HG03469 (cell line): ENCODE measurements at regions not wholly inside any gene's neighbourhood (a gene's known extent, or its start where the extent isn't known, plus 50 kb on each side); places are given as distances from the start of the nearest gene placed in this dataset.

ENCODE experiments used
- ATAC-seq: cut with Tn5 transposase; IDR thresholded peaks from one replicate; pipeline ENCODE4 v1.9.1; 2021; ENCODE audit warnings: mild to moderate bottlenecking, moderate library complexity, moderate number of reproducible peaks; ENCODE audit not compliant: unreplicated experiment

GRCh38 chr6:71114986-71115385 is 158.1 kb upstream of the B3GAT2 start:
- ATAC-seq, result no peak

DNA sequence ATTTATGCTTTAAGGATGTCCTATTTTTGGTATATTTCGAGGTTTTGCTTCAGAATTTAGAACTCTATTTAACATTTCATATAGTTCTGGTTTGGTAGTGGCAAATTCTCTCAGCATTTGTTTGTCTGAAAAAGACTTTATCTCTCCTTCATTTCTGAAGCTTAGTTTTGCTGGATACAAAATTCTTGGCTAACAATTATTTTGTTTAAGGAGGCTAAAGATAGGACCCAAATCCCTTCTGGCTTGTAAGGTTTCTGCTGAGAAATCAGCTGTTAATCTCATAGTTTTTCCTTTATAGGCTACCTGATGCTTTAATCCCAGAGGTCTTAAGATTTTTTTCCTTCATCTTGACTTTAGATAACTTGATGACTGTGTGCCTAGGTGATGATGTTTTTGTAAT is 162.7 kb upstream of the B3GAT2 start:
- ATAC-seq, result no peak

GRCh38 chr6:71123051-71123450 is 165.6 kb upstream of the OGFRL1 start:
- ATAC-seq, result no peak

DNA sequence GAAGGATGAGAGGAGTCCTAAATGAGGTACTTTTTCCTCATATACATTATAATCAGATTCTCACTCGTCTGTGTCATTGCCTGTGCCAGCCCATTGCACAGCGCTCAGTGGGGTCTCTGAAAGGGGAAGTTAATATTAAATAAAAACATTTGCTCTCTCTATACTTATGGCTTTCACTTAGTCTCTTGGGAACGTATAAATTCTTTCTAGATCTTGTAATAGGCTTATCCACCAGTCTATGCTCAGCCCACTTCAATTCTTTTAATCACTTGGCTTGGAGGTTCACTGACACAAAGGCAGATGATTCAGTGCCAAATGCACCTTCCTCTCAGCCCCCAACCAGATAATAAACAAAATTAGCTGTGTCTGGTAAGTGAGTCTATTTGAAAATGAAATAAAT is 164.3 kb upstream of the OGFRL1 start:
- ATAC-seq, result no peak

DNA sequence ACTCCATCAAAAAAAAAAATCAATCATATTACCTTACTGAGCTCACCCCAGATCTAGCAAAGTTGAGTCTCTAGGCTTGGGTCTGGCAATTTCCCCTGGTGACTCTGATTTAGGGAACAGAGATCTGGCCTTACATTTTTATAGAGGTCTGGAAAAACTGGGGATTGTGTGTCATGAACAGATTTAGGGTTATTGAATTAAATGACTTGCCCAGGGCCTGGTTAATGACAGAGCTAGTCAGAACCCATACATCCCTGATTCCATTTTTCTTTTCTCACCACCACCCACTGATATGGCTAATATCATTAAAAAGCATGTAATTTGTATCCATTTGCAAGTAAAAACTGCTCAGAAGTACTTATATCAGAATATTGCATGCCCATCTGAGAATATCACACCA is 163.4 kb upstream of the OGFRL1 start:
- ATAC-seq, result no peak

GRCh38 chr6:71126506-71126905 is 162.1 kb upstream of the OGFRL1 start:
- ATAC-seq, result no peak

DNA sequence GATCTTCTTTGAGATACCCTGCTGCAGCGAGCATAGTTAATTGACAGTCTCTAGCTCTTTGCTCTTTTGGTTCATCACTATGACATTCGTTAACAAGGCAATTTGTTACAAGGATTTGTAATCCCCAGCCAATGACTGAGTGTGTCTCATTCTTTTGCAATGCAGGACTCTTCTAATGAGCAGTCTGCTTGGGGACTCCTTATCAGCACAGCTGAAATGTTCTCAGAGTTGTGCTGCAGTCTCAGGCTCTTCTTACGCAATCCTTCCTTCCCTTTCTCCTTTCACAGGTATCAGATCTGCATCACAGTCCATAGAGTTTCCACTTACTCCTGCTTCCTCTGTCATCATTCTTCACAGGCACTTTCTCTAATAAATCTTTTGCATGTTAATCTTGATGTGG is 161.2 kb upstream of the OGFRL1 start:
- no peak for ATAC-seq

DNA sequence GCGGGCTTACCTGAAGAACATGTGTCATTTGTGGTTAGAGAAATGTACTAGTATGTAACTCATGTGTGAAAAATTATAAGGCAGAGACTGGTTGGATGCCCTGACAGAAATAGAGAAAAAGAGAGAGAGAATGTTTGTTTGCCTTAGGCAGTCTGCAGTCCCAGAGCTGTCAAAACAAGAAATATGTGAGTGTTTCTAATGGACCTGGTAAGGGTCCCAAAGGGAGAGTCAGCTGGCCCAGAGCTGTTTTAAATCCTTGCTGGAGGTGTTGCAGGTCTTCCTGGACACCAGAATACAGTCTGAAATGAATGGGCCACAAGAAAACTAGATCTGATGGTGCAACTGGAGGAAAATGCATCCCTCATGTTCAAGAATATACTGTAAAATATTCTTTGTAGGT is 158.3 kb upstream of the OGFRL1 start:
- ATAC-seq, result no peak

- ATAC-seq, result no peak
Measured at GRCh38 chr6:71134929-71135642, 153.5 kb upstream of the OGFRL1 start.

- ATAC-seq, result no peak
Measured at GRCh38 chr6:71137973-71138372, 150.6 kb upstream of the OGFRL1 start.

GRCh38 chr6:71138376-71138775 is 150.2 kb upstream of the OGFRL1 start:
- no peak for ATAC-seq

DNA sequence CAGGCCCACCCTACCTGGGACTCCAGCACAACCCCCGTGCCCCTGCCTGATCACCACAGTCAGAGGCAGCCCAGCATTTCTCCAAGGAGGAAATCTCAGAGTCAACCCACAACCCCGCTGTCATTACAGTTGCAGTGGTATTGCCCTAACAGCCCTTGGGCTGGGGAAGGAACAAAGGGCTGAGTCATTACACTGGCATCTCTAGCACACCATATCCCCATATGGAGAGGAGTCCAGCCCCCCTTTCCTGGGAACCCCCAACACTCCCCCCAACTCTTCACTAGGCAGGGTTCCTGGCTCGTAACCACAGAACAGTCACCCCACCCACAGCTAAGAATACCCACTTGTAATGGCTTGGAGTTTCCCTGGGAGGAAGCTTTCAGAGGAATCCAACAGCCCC is 149.4 kb upstream of the OGFRL1 start:
- no peak for ATAC-seq

GRCh38 chr6:71153755-71154325 is 134.8 kb upstream of the OGFRL1 start:
- no peak for ATAC-seq

GRCh38 chr6:71157345-71157744 is 131.3 kb upstream of the OGFRL1 start:
- ATAC-seq, result no peak

DNA sequence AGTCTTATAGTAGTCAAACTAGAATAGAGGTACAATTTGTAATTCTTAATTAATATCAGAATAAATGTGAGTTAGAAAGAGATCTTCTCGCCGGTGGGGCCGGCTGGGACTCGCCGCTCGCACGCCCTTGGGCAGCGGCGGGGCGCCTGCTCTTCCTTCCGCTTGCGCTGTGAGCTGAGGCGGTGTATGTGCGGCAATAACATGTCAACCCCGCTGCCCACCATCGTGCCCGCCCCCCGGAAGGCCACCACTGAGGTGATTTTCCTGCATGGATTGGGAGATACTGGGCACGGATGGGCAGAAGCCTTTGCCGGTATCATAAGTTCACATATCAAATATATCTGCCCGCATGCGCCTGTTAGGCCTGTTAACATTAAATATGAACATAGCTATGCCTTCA is 123.7 kb upstream of the OGFRL1 start:
- ATAC-seq, result no peak

- no peak for ATAC-seq
Measured at GRCh38 chr6:71168233-71168765, 120.3 kb upstream of the OGFRL1 start.

DNA sequence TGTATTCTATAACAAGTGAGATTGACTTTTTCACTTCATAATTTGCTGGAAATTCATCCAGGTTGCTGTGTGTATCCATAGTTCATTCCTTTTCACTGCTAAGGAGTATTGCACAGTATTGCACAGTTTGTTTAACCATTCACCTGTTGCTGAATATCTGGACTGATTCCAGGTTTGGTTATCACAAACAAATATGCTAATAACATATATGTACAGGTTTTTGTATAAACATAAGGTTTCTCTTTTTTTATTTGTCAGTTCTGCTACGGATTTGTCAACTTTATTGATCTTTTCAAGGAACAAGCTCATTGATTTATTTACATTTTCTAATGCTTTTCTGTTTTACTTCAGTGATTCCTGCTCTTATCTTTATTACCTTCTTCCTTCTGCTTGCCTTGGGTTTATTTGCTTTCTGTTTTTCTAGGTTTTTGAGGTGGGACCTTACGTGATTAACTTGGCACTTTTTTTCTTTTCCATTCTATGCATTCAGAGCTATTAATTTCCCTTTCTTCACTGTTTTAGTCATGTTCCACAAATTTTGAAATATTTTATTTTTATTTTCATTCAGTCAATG is 117.0 kb upstream of the OGFRL1 start:
- ATAC-seq, result no peak

DNA sequence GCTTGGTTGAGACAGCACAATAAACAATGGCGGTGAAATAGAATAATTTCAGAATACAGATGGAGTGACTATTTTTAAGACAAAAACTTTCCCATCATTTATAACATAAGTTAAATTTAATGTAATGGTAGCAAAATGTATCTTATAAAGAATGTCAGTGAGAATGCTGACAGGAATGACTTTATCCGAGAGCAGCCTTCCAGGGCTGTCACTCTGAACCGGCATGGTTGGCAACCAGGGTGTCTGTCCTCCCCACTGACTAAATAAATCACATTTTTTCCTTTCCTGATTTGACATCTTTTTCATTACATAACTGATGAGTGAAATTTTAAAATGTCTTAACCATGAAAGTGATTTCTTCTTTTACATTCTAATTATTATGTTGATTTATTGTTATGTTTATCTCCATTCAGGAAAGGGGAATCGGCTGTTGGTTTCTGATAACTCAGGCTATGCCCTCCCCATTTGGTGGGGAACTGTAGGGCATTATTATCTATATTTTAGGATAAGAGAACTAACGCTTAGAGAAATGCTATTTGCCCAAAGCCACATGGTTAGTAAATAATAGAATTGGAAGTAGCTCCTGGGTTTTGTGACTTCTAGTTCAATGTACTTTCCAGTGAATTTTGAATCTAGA is 109.2 kb upstream of the OGFRL1 start:
- ATAC-seq, result no peak

- no peak for ATAC-seq
Measured at GRCh38 chr6:71181565-71181964, 107.0 kb upstream of the OGFRL1 start.

- no peak for ATAC-seq
Measured at GRCh38 chr6:71187141-71187540, 101.5 kb upstream of the OGFRL1 start.

- no peak for ATAC-seq
Measured at GRCh38 chr6:71190809-71191208, 97.8 kb upstream of the OGFRL1 start.

GRCh38 chr6:71194724-71195123 is 93.9 kb upstream of the OGFRL1 start:
- no peak for ATAC-seq
